ENCODE measurements at regions not wholly inside any gene's neighbourhood (a gene's known extent, or its start where the extent isn't known, plus 50 kb on each side); places are given as distances from the start of the nearest gene placed in this dataset.

DNA sequence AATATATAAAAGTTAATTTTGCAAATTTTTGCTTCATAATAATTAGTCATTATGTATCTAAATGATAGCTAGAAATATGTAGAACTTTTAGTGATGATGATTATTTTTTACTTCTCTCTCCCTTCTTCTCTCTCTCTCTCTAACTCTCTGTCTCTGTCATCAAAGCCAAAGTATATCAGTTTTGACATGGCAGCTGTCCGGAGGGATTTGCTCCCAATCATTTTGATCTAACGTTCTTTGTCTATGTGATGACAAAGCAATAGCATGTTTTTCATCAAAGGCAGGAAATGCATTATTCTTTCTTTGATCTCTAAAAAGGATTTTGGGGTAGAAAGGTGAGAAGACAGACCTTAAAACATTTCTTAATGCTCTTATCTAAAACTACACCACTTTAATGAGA is 402.1 kb downstream of the PDGFC start:
- DNase-seq (ENCODE audit: insufficient read length, low spot score): no peak
- FAIRE-seq: no peak
- TF ChIP-seq, protein P1, sequence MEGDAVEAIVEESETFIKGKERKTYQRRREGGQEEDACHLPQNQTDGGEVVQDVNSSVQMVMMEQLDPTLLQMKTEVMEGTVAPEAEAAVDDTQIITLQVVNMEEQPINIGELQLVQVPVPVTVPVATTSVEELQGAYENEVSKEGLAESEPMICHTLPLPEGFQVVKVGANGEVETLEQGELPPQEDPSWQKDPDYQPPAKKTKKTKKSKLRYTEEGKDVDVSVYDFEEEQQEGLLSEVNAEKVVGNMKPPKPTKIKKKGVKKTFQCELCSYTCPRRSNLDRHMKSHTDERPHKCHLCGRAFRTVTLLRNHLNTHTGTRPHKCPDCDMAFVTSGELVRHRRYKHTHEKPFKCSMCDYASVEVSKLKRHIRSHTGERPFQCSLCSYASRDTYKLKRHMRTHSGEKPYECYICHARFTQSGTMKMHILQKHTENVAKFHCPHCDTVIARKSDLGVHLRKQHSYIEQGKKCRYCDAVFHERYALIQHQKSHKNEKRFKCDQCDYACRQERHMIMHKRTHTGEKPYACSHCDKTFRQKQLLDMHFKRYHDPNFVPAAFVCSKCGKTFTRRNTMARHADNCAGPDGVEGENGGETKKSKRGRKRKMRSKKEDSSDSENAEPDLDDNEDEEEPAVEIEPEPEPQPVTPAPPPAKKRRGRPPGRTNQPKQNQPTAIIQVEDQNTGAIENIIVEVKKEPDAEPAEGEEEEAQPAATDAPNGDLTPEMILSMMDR (IDR thresholded peaks at IDR 0.05; ENCODE audit: insufficient read depth, missing control alignments): no peak

GRCh38 chr4:156568484-156568883 is 403.1 kb downstream of the PDGFC start:
- DNase-seq (ENCODE audit: insufficient read length, low spot score) (no peak), FAIRE-seq (no peak)
- TF ChIP-seq, protein P1 (IDR thresholded peaks at IDR 0.05; ENCODE audit: insufficient read depth, missing control alignments): no peak

GRCh38 chr4:156568041-156568440 is 403.6 kb downstream of the PDGFC start:
- TF ChIP-seq, protein P1 (IDR thresholded peaks at IDR 0.05; ENCODE audit: insufficient read depth, missing control alignments): no peak
- FAIRE-seq (no peak), DNase-seq (ENCODE audit: insufficient read length, low spot score) (no peak)

DNA sequence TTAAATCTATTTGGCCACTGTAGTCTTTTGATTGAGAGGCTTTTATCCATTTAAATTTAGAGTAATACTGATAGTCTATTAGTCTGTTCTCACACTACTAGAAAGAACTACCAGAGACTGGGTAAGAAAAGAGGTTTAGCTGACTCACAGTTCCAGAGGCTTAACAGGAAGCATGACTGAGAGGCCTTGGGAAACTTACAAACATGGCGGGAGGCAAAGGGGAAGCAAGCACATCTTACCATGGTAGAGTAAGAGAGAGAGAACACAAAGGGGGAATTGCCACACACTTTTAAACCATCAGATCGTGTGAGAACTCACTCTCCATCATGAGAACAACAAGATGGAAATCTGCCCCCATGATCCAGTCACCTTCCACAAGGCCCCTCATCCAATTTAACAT is 410.9 kb downstream of the PDGFC start:
- DNase-seq (ENCODE audit: insufficient read length, low spot score) (no peak), FAIRE-seq (no peak)
- TF ChIP-seq, protein P1 (IDR thresholded peaks at IDR 0.05; ENCODE audit: insufficient read depth, missing control alignments): no peak

DNA sequence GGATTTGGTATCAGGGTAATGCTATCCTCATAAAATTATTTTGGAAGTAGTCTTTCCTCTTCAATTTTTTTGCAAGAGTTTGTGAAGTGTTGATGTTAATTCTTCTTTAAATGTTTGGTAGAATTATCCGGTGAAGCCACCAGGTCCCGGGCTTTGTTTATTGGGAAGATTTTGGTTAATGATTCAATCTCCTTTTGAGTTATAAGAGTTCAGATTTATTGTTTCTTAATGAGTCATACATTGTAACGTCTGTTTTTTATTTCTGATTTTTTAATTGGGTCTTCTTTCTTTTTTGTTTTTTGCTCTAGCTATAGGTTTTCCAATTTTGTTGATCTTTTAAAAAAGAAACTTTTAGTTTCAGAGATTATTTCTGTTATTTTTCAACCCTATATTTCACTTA is 412.3 kb downstream of the PDGFC start:
- FAIRE-seq (no peak), DNase-seq (ENCODE audit: insufficient read length, low spot score) (no peak)
- TF ChIP-seq, protein P1 (IDR thresholded peaks at IDR 0.05; ENCODE audit: insufficient read depth, missing control alignments): no peak

DNA sequence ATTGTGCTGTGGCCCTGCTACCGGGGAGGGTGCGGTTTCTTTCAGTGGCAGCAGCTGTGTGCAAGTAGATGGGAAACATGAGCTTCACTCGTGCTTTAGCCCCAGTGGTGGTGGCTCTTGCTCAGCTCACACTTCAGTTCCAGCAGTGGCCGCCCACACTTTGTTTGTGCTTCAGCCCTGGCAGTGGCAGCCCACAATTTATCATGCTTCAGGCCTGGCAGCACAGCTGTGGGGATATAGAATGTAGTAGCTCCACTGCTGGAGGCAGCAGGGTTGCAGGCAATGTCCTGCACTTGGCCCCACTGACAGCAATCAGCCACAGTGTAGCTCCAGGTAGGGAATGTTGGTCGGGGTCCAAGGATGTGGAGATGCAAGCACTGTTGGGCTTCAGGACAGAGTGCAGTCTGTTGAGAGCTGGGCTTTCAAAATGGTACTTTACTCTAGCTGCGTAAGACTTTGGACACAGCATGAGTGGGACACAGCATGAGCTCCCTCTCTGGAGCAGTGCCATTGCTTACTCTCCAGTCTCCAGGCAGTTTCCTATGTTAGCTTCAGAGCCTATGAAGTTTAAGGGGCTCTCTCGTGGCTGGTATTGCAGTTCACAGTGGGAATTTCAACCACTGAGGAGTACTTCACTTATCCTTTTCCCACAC is 413.1 kb downstream of the PDGFC start:
- TF ChIP-seq, protein P1 (IDR thresholded peaks at IDR 0.05; ENCODE audit: insufficient read depth, missing control alignments): no peak
- FAIRE-seq (no peak), DNase-seq (ENCODE audit: insufficient read length, low spot score) (no peak)

GRCh38 chr4:156557920-156558319 is 413.7 kb downstream of the PDGFC start:
- TF ChIP-seq, protein P1 (IDR thresholded peaks at IDR 0.05; ENCODE audit: insufficient read depth, missing control alignments): no peak
- DNase-seq (ENCODE audit: insufficient read length, low spot score) (no peak), FAIRE-seq (no peak)
